ENCODE measurements at regions not wholly inside any gene's neighbourhood (a gene's known extent, or its start where the extent isn't known, plus 50 kb on each side); places are given as distances from the start of the nearest gene placed in this dataset.
"Not testable (repeated sequence)": the region's sequence is repeated elsewhere in the genome, so short reads cannot be mapped to it uniquely, and the experiment has no call there.

DNA sequence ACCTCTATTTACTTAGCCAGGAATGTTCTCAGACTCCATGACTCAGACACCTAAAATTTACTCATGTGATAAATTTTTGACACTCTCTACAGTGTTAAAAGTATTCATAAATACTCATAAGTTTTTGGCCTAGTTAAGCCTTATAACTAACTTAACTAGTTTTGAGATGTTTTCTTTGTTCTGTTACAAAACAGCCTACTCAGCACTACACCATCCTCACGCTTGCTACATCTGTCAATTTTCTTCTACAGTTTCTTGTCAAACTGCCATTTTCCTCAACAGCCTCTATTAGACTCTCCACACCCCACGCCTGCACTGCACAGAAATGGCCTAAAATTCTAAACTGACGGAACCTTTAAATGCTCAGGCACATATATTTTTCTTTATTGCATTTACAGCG lies 195.5 kb downstream of the ANXA1 start:
- DNase-seq, result no peak

GRCh38 chr9:73347720-73348119 lies 196.1 kb downstream of the ANXA1 start:
- DNase-seq, result no peak

GRCh38 chr9:73348471-73348870 lies 196.8 kb downstream of the ANXA1 start:
- peak; percentile 42 for DNase-seq

GRCh38 chr9:73349476-73349875 lies 197.8 kb downstream of the ANXA1 start:
- DNase-seq, result no peak

- DNase-seq, result peak; percentile 11
These were observed 205.9 kb downstream of the ANXA1 start for GRCh38 chr9:73357607-73358006.

GRCh38 chr9:73370053-73370452 lies 218.4 kb downstream of the ANXA1 start:
- DNase-seq, result no peak

DNA sequence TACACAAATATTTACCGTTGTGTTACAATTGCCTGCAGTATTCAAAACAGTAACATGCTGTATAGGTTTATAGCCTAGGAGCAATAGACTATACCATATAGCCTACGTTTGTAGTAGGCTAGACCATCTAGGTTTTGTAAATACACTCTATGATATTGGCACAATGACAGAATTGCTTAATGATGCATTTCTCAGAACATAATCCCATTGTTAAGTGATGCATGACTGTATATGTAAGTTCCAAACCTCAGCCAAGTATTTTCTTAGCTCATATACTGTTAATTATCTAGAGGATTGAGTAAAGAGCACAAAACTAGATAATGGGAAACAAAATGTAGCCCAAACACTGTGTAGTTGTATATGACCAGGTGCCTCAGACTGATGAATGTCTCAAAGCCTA lies 220.1 kb downstream of the ANXA1 start:
- peak; percentile 21 for DNase-seq

DNA sequence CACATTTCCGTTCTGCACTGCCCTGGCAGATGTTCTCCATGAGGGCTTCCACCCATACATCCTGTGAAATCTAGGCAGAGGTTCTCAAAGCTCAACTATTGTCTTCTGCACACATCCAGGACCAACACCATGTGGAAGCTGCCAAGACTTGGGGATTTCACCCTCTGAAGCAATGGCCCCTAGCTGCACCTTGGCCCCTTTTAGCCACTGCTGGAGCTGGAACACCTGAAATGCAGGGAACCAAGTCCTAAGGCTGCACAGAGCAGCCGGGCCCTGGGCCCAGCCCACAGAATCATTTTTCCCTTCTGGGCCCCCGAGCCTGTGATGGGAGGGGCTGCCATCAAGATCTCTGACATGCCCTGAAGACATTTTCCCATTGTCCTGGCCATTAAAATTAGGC lies 228.7 kb downstream of the ANXA1 start:
- no peak for DNase-seq

DNA sequence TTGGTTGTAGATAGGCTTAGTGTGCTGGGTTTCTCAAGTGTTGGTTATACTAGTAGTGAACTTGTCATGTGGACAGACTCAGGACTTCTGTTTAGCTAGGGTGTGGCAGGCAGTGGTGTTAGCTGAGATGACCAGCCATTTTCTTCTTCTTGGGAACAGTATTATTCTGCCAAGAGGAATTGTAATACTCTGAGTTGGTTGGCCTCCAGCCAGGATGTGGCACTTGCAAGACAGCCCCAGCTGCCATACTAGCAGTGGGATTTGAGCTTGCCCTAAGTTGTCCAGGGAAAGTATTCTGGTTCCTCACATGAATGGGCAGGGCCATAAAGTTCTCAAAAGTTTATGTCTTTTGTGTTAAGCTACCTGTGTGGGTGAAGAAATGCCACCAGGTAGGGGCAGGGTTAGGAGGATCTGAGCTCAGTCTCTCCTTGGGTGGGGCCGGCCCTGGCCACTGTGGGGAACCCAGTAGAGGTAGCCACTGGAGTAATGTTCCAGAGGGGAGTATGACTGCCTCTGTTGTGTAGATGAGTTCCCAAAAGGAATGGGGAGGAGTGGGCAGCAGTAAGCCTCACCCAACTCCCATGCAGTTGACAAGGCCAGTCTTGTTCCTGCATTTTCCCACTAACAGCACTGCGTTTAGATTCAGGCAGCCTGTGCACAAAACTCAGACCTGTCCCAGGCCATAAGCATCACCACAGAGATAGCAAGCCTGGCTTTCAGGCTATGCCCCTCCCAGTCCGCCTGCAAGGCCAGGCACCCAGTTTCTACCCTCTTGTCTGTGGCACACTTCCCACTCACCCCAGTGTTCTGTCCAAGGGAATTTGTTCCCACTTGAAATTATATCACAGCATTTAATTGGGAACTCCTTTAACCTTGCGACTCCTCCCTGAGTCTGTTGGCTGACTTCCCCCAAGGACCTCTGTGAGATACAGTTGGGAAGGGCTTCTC lies 250.7 kb downstream of the ANXA1 start:
- no peak for DNase-seq

DNA sequence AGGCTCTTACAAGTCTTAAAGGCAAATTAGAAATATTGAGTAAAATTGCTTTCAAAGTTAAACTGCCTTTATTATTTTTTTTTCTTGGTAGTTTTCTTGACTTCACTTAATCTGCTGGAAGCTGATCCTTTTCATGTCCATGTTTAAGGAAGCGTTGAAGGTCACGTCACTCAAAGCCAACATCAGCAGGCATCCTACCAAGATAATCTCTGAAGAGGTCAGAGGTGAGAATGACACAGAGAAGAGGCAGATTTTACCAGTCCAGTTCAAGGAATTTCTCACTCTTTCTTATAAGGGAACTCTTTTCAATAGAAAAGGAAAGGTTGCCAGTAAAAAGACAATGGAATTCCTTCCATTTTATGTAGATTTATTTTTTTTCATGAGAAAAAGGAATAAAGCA lies 259.8 kb downstream of the ANXA1 start:
- peak; percentile 49 for DNase-seq

DNA sequence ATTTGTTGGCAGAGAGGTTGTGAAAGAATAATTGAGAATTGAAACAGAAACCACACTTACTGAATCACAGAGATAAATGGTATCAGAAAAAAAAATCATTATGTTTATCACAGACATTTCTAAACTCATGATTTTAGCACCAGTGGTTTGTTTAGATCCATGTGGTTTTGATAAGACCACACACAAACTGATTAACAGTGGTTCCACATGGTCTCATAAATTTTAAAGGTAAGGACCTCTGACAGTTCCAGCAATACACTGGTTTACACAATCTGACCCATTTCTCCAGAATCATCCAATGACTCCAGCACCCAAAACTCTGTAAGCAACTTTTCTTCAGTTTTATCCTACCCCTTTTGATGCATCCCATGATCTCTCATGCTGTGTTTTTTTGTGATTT lies 261.2 kb downstream of the ANXA1 start:
- no peak for DNase-seq

DNA sequence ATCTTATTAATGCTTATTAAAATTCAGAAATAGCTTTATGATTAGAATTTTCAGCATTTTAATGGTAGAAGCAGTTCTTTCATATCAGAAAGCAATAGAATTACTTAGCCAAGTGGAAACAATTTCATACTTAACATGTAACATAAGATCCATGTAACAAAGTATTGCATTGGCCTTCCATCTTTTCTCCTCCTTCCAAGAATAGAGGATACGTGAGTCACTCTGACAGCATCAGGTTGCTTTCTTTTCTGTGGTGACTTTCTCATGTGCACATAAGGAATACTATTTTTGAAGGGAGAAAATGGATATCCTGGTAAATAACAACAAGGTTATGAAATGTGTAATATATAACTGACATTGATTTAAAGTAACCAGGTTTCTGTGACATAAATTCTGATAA lies 272.2 kb downstream of the ANXA1 start:
- no peak for DNase-seq

- DNase-seq, result peak; percentile 95
These were observed 274.6 kb downstream of the ANXA1 start for GRCh38 chr9:73426269-73426668.

GRCh38 chr9:73434826-73435225 lies 283.2 kb downstream of the ANXA1 start:
- no peak for DNase-seq

DNA sequence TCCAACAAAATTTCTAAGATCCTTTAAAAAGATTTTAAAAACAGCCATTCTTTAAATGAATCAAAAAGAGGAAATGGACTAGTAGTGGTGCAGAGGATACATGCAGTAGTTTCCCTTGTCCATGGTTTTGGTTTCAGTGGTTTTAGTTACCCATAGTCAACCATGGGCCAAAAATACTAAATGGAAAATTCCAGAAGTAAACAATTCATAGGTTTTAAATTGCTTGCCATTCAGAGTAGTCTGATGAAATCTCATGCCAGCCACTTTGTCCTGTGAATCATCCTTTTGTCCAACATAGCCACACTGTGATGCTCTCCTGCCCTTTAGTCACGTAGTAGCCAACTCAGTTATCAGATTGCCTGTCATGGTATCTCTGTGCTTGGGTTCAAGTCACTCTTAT lies 286.1 kb downstream of the ANXA1 start:
- no peak for DNase-seq

DNA sequence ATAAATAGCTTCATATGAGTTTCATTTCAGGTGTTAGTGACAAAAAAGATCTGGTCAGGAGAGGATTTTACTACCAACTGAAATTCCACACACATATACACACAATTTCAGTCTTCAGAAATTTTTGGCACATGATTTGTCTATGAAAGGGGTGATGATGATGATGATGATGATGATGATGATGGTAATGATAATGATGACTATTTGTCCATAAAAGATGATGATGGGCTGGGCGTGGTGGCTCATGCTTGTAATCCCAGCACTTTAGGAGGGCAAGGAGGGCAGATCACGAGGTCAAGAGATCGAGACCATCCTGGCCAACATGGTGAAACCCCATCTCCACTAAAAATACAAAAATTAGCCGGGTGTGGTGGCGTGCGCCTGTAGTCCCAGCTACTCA lies 288.2 kb downstream of the ANXA1 start:
- DNase-seq, result not testable (repeated sequence)

DNA sequence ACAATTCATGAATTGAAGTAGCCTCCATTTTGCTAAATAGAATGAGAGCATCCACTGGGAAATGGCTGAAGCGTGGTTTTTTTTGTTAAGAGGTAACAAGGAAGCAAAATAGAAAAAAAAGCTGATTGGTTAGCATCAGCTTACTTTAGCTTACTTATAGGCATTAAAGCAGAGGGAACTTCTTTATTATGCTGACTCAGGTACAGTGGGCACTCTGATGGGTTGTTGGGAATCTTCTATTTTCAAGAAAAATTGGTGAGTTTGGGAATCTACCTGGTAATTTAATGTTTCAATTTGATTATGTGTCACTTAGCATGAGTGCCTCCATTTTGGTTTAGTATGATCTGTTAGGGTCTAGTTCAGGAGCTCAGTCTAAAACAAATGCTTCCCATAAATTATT lies 289.6 kb downstream of the ANXA1 start:
- no peak for DNase-seq

DNA sequence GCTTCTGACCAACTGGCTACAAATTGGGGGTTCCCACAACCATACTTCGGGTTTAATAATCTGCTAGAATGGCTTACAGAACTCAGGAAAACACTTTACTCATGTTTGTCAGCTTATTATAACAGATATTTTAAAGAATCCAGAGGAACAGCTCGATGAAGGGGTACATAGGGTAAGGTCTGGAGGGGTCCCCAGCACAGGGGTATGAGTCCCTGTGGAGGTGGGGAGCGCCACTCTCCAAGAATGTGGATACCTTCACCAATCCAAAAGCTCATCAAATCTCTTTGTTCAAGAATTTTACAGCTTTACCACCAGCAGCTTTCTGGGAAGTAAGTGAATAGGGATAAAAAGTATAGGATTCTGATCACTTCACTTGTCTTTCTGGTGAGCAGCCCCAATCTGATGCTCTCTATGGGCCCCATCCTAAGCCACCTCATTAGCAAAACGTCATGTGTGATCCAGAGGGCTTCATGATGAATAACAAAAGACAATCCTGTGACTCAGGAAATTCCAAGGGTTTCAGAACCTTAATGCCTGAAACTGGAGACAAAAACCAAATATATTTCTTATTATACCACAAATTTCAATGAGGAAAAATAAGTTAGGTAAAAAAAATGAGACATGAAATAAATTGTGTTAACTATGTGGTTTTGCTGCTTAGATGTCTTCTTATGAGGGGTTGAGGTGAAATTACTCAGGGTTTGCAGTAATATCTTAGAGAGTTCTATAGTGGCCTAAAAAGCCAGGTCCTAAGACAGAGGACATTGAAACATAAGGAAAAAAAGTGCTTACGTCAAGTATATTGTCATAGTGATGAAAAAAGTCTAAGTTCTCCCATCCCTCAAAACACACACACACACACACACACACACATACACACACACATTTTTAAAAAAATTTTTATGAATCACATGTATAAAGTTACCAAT lies 290.5 kb downstream of the ANXA1 start:
- peak; percentile 16 for DNase-seq

DNA sequence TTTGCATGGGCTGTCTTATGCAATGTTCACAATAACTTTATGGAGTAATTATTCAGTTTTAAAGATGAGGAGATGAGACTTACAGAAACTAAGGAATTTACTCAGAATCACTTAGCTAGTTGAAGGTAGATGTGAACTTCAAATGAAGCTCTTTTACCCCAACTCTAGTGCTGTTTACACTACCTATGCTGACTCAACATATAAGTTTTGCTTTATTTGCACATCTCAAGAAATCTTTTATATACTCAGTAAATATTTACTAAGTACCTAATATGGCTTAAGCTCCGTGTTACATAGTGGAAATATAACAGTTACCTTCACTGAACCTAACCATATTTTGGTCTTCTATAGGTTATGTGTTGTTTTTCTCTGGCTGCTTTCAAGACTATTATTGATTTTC lies 293.2 kb downstream of the ANXA1 start:
- DNase-seq, result no peak

DNA sequence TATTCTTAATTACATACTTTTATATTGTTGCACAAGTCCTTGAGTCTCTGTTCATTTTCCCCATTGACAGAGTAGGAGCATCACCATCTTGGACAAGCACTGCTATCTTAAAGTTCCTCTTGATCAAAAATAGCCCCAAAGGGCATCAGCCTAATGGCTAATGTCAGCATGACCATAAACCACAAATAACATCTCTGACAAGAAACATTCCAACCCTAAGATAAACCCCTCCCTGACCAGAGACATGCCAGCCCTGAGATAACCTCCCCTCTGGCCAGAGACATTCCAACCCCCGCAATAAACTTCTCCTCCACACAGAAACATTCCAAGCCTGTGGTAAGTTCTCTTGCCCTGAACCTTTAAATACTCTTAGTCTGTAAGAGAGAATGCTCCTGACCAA lies 293.7 kb downstream of the ANXA1 start:
- not testable (repeated sequence) for DNase-seq

DNA sequence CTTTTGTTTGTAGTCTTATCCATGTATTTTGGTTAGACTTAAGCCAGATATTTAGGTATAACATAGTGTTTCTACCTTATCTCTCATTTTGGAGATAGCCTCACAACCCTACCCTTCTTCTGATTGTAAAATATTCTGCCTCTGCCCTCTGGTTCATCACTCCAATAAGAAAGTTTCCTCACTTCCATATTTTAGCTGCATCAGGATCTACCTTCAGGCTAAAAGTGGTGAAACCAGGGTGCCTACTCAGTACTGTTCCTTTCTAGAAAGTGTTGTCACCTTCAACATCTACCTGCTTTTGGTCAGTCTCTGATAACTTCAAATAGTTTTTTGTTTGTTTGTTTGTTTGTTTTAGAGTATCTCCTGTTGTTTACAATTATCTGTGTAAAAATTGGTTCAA lies 294.6 kb downstream of the ANXA1 start:
- DNase-seq, result no peak

DNA sequence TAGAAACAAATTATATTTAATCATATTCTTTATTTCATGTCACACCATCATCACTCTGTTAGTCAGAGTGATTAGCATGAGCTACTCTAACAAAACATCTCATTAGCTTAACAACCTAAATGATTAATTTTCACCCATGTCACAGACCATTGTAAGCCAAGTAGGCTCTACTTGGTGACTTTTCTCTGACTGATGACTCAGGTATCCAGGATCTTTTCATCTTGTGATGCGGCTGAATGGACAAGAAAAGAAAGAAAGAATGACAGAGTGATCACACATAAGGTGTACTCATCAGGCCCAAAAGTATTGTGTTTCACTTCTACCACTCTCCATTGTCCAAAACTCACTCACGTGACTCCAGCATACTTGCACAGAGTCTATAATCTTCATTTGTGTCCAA lies 299.3 kb downstream of the ANXA1 start:
- DNase-seq, result no peak

DNA sequence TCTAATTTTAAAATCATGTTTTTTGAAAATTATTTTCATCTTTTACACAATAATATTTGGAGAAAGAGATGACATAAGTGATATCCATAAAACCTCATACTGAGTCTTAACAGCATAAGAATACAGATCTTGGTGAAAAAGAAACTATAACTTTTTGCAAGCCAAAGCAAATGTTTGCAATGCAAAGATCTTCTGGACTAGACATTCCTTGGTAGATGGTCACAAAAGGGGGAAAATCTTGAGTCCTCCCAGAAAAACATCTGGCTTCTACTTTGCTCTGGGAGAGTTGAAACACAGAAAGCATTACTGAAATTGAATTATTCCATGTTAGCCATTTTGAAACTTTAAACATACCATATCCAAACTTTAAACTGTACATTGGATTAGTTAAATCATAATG lies 308.2 kb downstream of the ANXA1 start:
- DNase-seq, result no peak

- DNase-seq, result no peak
These were observed 317.1 kb downstream of the ANXA1 start for GRCh38 chr9:73468716-73469115.
